ENCODE measurements at regions not wholly inside any gene's neighbourhood (a gene's known extent, or its start where the extent isn't known, plus 50 kb on each side); places are given as distances from the start of the nearest gene placed in this dataset.

DNA sequence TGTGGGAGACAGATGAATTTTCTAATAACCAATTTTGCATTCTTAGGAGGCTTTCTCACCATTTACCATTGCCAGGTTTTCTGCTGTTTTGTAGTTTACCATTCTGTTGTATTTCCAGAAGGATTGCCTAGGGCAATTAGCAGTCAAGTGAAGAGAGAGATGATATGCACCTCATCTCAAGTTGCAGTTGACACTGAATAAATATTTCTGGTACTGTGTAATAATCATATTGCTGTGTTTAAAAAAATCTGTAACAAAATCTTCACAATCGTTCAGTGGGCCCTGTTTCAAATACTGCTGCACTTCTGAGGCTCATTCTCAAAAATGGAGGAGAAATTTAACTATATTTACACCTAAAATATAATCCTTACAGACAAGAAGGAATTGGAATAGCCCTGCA, 706.1 kb upstream of the PTPRD start:
- DNase-seq (ENCODE audit: low read depth, low spot score): no peak

DNA sequence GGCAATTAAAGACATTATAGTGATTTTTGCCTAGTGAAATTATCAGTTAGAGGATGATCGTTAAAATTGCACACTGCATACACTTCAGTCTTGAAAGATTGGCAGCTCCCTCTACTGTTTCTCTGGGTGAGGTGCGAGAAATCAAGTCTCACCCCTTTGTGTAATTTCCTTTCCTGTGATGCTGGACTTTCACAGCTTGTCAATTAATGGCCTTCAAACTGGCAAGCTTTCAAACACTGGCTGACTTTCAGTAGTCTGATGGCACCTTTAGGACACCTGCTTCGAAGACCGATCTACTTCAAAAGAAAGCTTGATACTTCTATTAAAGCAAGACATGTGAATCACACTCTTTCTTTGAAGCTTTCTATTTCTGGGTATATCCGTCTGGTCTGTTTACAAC, 706.7 kb upstream of the PTPRD start:
- no peak for DNase-seq (ENCODE audit: low read depth, low spot score)

DNA sequence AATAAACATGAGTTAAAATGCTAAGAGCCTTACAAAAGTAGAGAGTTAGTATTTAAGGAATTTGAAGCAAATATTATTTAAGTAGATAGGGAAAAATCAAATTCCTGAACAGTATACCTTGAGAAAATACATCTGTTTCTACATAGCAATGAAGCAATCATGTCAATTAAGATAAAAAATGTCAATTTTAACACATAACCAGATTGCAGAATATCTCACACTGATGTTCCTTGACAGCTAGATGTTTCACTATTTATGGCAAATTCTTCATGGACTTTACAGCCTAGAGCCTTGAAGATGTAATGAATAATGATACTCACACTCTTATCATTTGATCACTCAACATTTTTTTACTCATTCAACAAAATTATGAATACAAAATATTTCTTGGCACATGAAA, 708.2 kb upstream of the PTPRD start:
- DNase-seq (ENCODE audit: low read depth, low spot score): no peak

DNA sequence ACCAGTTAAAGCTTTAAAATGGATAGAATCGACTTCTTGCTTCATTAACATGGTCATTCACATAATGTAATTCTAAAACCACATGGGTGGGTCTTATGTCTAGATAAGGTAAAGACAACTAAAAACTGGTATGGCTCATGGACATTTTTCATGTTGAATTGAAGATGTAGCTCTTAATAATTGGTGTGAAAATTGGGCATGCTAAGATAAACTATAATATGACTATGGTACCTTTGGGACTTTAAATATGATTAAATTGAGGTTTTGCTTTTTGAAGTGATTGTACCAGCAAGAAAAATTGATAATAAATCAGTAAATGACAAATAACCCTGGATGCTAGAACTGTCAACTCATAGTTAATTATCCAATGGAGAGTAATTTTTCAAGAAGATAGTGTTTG, 710.7 kb upstream of the PTPRD start:
- no peak for DNase-seq (ENCODE audit: low read depth, low spot score)

DNA sequence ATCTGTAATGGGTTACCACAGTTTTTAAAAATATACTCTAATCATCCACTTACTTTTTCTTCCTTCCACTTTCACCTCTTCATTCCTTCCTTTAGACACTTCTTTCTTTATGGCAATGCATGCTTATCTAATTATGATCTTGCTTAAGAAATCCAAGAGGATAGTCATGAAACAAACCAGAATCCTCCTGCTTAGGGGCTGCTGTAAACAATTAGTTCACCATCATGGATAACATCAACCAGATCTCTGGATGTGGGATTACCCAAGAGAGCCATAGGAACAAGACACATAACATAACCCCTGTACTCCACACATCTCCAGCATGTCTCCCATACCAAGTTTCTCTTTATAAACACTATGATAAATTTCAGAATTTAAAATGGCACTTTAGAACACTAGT, 713.4 kb upstream of the PTPRD start:
- DNase-seq (ENCODE audit: low read depth, low spot score): no peak

DNA sequence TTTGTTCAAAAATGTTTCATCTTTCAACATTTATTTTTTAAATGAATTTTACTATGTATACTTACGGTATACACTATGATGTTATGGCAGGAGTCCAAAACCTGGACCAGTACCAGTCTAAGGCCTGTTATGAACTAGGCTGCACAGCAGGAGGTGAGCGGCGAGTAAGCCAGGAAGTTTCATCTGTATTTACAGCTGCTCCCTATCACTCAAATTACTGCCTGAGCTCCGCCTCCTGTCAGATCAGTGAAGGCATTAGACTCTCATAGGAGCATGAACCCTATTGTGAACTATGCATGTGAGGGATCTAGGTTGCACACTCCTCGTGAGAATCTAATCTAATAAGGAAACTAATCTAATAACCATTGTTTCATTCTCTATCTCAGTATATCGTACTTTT, 715.5 kb upstream of the PTPRD start:
- no peak for DNase-seq (ENCODE audit: low read depth, low spot score)

DNA sequence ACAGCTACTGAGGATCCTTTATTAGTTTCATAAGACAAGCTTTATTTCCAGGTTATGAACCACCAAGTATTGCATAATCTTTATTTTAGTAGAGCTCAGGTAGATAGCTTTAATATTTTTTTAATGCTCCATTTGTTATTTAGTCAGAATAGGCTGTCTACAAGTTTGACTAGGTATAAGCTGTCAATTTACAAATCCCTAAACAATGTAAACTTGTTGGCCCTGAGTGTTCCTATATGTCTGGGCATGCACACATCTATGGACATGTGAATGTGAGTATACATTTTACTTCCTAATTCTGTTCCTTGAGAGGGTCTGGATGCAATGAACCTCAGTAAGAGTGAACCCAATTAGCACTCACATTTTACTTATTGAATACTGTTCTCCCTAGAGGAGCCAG, 722.2 kb upstream of the PTPRD start:
- no peak for DNase-seq (ENCODE audit: low read depth, low spot score)

DNA sequence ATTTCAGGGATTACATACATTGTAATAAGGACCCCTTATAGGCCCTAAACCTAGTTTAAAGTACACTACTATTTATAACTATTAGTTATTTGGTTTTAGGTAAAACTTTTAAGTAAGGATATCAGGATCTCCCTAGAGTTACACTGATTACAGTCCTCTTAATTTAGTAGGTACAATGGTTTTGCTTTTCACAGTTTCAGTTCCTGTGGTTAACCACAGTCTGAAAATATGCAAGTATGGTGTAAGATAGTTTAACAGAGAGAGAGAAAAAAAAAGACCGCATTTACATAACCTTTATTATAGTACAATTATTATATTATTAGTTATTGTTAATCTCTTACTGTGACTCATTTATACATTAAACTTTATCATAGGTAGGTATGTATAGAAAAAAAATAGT, 725.3 kb upstream of the PTPRD start:
- no peak for DNase-seq (ENCODE audit: low read depth, low spot score)

DNA sequence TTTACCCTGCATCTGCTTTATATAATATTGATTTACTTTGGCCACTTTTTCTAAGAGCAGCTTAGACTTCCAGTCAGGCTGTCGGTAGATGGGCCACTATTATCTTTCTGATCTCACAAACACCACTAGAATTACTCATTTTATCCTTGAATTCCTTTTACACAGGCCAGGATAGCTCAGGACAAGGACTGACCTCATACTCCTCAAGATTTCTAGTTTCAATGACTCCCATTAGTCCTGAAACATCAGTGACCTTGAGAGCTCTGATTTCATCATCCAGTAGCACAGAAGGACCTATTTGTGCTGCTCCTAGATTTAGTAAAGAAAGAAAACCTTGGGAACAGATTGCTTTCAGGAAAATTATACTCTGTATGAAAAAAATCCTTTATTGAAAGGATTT, 727.9 kb upstream of the PTPRD start:
- DNase-seq (ENCODE audit: low read depth, low spot score): no peak

DNA sequence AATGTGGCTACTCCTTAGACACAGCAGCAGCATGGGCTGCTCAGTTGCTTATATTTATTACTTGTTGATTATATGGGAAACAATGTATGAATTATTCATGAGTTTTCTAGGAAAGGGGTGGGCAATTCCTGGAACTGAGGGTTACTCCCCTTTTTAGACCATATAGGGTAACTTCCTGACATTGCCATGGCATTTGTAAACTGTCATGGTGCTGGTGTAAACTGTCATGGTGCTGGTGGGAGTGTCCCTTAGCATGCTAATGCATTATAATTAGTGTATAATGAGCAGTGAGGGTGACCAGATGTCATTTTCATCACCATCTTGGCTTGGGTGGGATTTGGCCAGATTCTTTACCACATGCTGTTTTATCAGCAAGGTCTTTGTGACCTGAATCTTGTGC, 734.6 kb upstream of the PTPRD start:
- DNase-seq (ENCODE audit: low read depth, low spot score): no peak

DNA sequence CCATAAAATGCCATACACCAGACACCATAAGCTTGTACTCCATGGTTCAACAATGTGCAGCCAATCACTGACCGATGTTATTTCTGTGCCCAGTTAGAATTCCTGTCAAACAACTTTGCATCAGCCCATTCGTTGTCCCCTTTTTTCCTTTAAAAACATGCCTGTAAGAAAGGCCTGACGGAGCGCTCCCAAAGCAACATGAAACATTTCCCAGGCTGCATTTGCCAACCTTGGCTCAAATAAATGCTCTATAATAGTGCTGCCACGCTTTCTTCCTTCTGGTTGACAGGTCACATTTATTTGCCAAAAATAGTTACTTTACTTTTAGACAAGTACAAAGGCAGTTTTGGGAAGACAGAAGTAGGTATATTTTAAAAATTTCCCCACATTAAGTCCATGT, 735.6 kb upstream of the PTPRD start:
- DNase-seq (ENCODE audit: low read depth, low spot score): no peak

DNA sequence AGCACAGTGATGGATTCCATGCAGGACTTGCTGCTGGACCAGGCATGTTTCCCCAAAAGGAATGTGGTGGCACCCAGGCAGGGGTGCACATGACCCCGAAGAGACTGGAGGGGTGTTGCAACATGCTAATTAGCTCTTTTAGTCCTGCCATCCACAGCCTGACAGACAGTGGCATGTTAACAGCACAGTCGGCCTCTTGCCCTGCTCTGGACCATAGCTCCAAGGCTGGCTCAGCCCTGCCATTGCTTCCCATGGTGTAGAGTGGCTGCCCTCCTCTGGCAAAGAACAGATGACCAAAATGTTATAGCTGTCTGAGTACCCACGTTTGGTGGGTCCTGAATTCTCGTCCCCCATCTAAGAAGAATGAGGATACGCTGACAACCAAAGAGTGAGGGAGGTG, 736.4 kb upstream of the PTPRD start:
- no peak for DNase-seq (ENCODE audit: low read depth, low spot score)

DNA sequence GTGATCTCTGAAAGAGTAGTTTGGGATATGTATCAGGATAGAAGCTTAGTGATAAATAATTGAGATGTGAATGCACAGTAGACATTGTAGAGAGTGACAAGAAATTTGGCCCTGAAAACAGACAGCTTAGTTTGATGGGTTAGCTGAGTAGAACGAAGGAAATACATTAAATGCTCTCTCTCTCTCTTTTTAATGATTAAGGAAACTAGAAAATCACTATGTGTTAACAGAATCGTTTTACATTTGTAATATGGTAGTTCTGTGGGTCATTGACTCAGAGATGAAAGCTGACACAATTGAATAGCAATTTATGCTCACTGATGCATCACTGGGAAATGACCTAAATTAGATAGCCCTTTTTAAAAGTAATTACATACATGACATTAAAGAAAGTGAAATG, 739.8 kb upstream of the PTPRD start:
- no peak for DNase-seq (ENCODE audit: low read depth, low spot score)

DNA sequence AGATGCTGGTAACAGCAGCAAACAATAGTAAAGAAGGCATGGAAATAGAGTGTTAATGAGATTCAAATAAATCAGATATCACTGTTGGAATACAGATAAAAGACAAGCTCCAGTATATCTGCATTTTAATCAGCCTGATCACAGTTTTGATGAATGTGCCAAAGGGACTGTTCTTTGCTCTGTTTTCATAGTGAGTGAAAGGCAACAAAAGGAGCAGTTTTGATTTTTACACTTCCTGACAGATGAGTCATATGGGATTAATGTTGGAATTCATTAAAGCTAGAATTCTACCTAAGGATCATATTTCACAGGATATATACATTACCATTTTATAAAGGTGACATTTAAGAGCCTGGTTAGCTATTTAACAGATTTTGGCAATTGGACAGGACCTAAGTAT, 743.3 kb upstream of the PTPRD start:
- no peak for DNase-seq (ENCODE audit: low read depth, low spot score)

DNA sequence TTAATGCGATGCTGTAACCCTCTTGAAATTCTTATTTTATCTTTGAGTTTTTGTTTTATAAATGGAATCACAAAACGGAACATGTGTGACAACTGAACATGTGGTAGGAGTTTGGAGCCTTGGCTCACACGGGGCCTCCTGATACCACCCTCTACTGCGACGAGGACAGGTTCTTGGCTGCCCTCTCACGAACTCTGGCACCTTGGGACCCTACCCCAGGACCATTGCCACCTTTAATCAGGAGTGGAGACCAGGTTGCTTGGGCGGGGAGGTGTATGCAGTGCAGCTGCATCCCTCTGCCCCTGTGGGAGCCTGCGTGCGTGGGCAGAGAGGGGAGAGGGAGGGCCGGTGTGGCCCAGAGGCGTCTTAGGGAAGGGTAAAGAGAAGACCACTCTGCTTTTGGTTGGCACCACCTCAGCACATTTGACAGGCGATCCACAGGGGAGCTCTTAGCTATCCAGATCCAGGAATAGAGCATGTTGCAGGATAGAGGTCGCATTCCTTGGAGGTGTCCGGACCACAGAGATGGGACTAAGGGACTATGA, 753.9 kb upstream of the PTPRD start:
- no peak for DNase-seq (ENCODE audit: low read depth, low spot score)

DNA sequence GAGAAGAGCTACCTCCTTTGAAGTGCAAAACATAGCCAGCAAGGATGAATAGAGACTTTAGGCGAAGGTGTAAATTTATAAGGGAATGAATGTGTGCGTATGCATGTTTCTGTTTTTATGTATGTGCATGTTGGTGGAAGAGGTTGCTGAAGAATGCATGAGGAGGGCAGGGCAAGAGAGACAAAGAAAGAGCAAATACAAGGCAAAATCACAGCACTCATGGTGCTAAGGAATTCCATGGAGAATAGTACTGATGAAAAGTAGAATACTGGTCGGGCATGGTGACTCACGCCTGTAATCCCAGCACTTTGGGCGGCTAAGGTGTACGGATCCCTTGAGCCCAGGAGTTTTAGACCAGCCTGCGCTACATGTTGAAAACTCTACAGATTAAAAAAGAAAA, 762.1 kb upstream of the PTPRD start:
- DNase-seq (ENCODE audit: low read depth, low spot score): no peak

DNA sequence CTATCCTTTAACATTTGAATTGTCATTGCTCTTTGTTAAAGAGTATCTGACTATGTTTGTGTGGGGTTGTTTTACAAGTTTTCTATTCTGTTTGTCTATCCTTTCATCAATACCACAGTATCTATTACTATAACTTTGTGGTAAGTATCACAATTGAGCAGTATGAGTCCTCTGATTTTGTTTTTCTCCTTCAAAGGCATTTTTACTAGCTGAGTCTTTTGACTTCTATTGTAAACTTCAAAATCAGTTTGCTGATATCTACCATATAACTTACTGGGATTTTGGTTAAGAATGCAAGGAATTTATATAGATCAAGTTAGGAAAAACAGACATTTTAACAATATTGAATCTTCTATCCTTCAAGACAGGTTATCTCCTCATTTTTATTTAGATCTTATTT, 789.8 kb upstream of the PTPRD start:
- no peak for DNase-seq (ENCODE audit: low read depth, low spot score)

DNA sequence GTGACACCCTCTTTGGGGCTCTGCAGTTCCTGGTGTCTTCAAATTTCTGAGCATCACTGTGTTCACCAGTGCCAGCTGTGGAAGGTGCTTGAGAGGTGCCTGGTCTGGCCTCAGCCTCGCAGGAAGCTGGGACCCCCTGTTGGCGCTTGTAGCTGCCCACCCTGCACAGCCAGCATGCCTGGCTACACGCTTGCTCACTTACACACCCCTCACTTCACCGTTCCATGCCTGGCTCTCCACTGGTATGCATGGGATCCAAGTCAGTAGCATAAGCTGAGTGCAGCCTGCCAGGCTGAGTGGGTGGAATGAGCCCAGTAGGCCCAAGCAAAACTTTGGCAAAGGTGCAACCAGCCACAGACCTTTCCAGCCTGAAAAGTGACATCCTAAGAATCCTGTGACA, 801.4 kb upstream of the PTPRD start:
- no peak for DNase-seq (ENCODE audit: low read depth, low spot score)

DNA sequence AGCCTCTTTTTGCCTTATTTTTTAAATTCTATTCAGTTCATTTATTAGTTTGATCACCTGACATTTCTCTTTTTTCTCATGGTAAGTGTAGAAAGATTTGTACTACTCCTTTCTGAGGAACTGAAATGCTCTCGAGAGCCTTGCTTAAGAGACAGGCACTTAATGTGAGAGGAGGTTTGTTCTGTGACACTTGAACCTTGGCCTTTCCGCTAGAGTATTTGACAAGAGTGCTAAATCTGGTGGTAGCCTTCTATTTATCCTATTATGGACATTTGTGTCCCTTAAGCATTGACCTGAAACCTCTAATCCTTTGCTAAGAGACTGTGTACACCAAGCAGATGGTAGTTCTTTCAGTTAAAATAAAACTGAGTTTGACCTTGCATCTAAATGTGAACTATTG, 805.0 kb upstream of the PTPRD start:
- no peak for DNase-seq (ENCODE audit: low read depth, low spot score)

DNA sequence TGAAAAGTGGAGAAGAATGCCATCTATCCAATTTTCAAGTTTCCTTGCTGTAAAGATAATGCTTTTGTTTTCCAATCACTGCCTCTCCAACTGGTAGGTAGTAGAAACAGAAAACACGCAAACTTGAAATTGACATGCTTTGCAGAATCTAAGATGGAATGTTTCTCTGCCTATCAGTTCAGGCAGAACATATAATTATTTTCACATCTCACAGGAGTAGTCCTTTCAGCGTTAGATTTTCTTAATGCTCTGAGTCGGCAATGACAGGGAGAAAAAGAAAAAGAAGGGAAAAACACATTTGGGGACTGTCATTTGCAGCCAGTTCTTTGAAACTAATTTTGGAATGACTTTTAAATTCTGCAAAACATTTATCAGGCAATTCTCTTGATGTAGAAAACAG, 818.7 kb upstream of the PTPRD start:
- no peak for DNase-seq (ENCODE audit: low read depth, low spot score)

DNA sequence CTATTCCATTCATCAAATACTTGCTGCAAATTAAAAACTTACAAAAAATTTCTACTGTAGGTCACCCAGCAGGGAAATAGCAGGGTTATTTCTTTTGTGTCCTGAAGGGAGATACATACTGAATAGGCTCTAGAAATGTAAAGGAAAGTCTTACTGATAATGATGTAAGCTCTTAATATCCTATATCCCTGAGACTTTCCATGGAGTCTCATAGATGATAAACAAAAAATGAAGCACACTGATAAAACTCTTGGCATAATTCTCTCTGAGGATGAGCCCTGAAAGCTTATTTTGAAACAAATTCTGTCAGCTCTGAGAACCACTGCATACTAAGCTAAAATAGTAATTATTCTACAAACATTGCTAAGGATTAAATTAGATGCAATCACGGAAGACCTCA, 819.6 kb upstream of the PTPRD start:
- DNase-seq (ENCODE audit: low read depth, low spot score): no peak

DNA sequence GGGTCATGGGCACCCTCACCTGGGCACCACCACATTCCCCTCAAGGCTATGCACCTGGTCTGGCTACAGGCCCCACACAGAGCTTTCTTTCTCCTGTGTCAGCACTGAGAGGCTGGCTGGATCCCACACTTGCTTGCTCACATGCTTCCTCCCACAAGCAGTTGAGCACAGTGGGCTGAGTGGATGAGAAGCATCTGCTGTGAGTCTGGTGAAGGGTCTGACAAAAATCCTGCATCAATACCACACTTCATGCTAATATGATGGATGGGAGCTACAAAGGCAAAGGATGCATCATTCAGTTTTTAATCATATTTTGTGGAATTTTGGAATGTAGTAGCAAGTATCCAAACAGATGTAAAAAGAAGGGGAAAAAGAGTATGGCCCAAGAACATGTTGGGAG, 830.8 kb upstream of the PTPRD start:
- DNase-seq (ENCODE audit: low read depth, low spot score): no peak

DNA sequence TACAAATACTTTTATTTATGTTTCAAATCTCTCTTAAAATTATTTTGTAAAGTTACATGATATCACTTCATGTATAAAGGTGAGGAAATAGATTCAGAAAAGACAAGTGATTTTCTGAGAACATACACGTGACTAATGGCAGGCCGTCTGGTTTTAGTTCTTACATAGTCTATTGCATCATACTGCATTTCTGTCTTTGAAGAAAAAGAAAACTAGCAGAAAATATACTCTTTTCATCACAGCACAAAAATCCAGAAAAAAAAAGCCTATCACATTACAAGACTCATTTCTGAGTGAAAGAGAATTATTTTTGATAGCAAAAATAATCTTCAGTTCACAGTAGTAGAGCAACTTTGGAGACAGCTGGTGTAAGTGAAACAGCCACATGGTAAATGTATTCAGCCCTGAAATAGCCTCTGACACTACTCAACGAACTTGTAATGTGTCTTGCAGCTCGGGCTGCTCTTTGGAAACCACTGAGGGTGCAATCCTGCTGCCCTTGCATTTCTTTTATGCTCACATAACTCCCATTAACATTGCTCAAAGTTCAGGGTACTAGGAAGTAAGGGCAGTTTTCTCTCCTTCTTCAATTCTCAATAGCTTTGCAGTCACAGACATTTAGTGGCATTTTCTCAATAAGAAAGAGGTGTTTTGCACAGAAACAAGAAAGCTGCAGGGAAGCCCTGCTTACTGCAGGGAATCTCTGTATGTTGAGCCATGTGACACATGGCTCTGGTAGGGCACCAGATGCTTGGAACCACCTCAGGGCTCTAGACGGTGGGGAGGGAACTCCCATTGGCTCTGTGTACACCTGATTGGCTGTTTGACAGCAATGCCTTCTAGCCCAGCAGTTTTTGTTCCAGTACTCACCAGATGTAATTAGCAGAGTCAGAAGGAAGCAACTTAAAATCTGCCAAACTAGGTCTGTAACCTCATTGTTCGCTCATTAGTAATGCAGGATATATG, 845.3 kb upstream of the PTPRD start:
- DNase-seq (ENCODE audit: low read depth, low spot score): no peak

Measured in pulmonary artery endothelial cell (primary cell).